Activated T-cell treated with anti-CD3 and anti-CD28 coated beads, Interleukin-2, amount 50 U/mL, for 4 hours (primary cell): ENCODE measurements at regions not wholly inside any gene's neighbourhood (a gene's known extent, or its start where the extent isn't known, plus 50 kb on each side); places are given as distances from the start of the nearest gene placed in this dataset.

ENCODE experiments used
- ATAC-seq, 2 donors: fragments of 200-7000 bp; cut with Tn5 transposase; one replicate each; pipeline ENCODE4 v1.10.0; 2021
- DNase-seq: peaks from one replicate; pipeline ENCODE4 v3.0.0-alpha.2; 2020
- H3K27me3 Mint-ChIP-seq: one replicate; pipeline ENCODE4 v1.8.0; 2021; ENCODE audit warnings: low read depth, mixed read lengths
- H3K36me3 Mint-ChIP-seq: one replicate; pipeline ENCODE4 v1.8.0; 2022; ENCODE audit warnings: mixed read lengths; ENCODE audit not compliant: insufficient read depth
- H3K4me1 Mint-ChIP-seq: one replicate; pipeline ENCODE4 v1.8.0; 2021; ENCODE audit warnings: low read depth, mixed read lengths
- H3K4me3 Mint-ChIP-seq: one replicate; pipeline ENCODE4 v1.8.0; 2021; ENCODE audit warnings: mild to moderate bottlenecking, moderate library complexity, mixed read lengths
- H3K9me3 Mint-ChIP-seq: one replicate; pipeline ENCODE4 v1.8.0; 2021; ENCODE audit warnings: mixed read lengths

DNA sequence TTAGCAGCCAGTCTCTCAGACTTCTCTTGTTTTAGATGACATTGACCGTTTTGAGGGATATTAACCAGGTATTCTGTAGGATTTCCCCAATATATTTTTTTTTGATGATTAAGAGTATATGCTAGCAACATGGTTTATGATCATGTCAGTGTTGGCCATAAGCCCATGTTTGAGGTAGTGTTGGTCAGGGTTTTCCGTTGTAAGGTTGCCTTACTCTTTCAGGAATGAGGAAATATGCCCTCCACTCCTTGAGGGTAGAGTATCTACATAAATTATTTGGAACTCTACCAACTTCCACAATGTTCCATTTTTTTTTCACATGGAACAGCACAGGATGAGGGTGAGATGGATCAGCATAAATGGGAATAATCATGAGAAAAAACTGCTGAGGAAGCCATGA lies 188.4 kb upstream of the PRDM9 start:
- Mint-ChIP-seq H3K36me3 (no peaks in the 10 kb centered on the region), H3K27me3 (no peaks in the 10 kb centered on the region), H3K4me1 (no peaks in the 10 kb centered on the region), H3K4me3 (no peak overlapping the region), H3K9me3 (peaks cover 12% of the 10 kb centered on the region)
- DNase-seq (no peak), ATAC-seq (no peak)

DNA sequence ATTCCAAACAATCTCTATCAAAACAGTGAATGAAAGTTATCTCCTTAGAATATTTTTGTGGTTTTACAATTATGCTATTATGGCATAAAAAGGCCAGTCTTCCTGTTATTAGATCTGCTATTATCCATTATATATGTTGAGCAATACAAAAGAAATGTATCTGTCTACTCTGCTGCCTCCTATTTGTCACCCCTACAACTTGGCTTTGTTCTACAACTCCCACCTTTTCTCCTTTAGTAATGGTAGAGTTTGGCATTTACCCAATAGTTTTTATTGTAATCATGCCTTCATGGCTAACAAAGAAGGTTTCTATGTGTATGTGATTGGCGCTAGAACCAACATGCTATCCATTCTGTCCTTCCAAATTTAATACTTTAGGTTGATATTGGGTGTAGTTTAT lies 189.2 kb upstream of the PRDM9 start:
- H3K27me3 Mint-ChIP-seq: no peaks in the 10 kb centered on the region
- H3K9me3 Mint-ChIP-seq: peaks cover 12% of the 10 kb centered on the region
- DNase-seq: no peak
- no peak overlapping the region for H3K4me3 Mint-ChIP-seq
- no peaks in the 10 kb centered on the region for H3K4me1 Mint-ChIP-seq
- no peaks in the 10 kb centered on the region for H3K36me3 Mint-ChIP-seq
- no peak for ATAC-seq

DNA sequence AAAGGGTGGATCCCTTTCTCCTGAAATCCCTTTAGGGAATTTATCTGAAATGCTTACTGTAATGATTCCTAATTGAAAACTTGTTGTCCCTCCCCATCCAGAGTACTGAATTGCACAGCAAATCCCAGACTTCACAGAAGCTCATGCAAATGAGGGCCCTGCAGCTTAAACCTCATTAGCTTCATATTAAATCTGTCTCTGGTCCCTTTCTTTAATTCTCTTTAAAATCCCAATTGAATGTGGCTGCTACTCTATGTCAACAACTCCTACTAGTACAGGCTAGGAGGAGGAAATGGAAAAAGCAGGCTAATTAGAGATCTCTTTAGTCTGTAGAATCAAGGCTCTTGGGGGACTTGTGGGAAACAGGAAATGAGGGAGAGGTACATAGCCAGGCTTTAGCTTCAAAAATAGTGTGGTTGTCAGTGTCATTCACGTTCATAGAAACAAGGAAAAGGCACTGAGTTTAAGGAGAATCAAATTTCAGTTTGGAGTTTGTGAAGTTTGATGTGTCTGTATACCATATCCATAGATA lies 191.3 kb upstream of the PRDM9 start:
- no peaks in the 10 kb centered on the region for H3K36me3 Mint-ChIP-seq
- ATAC-seq: no peak
- peaks cover 13% of the 10 kb centered on the region for H3K9me3 Mint-ChIP-seq
- H3K27me3 Mint-ChIP-seq: no peaks in the 10 kb centered on the region
- no peak for DNase-seq
- H3K4me1 Mint-ChIP-seq: no peaks in the 10 kb centered on the region
- no peak overlapping the region for H3K4me3 Mint-ChIP-seq

DNA sequence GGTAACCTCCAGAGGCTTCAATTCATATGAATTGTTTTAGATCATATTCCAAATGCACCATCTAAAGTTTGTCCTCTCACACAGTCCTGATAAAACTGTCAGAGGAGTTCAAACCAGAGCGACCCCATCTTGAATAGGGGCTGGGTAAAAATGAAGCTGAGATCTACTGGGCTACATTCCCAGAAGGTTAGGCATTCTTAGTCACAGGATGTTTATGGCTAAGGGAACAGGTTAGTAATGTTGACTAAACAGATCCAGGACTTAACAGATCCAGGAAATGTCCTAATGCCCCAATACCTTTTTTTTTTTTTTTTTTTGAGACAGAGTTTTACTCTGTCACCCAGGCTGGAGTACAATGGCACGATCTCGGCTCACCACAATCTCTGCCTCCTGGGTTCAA lies 192.6 kb upstream of the PRDM9 start:
- H3K36me3 Mint-ChIP-seq: no peaks in the 10 kb centered on the region
- peaks cover 13% of the 10 kb centered on the region for H3K9me3 Mint-ChIP-seq
- DNase-seq (no peak), ATAC-seq (no peak)
- H3K4me1 Mint-ChIP-seq: no peaks in the 10 kb centered on the region
- H3K4me3 Mint-ChIP-seq: no peak overlapping the region
- no peaks in the 10 kb centered on the region for H3K27me3 Mint-ChIP-seq

DNA sequence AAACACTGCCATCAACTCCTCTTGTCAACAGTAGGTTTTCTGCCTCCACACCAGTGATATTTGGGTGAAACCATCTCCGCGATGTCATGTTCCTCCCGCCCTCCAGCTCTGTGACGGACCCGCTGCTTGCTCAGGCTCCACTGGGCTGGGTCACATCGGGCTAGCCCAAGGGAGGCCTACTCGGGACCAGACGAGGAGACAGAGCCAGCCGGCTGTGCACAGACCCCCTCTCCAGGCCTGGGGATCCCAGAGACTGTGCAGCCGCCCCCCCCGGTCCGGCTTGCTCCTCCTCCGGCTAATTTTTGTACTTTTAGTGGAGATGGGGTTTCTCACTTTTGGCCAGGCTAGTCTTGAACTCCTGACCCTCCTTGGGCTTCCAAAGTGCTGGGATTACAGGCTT lies 202.4 kb upstream of the PRDM9 start:
- no peaks in the 10 kb centered on the region for H3K36me3 Mint-ChIP-seq
- H3K4me3 Mint-ChIP-seq: no peak overlapping the region
- H3K9me3 Mint-ChIP-seq: peaks cover 26% of the 10 kb centered on the region
- ATAC-seq: no peak
- H3K27me3 Mint-ChIP-seq: no peaks in the 10 kb centered on the region
- no peak for DNase-seq
- H3K4me1 Mint-ChIP-seq: no peaks in the 10 kb centered on the region

DNA sequence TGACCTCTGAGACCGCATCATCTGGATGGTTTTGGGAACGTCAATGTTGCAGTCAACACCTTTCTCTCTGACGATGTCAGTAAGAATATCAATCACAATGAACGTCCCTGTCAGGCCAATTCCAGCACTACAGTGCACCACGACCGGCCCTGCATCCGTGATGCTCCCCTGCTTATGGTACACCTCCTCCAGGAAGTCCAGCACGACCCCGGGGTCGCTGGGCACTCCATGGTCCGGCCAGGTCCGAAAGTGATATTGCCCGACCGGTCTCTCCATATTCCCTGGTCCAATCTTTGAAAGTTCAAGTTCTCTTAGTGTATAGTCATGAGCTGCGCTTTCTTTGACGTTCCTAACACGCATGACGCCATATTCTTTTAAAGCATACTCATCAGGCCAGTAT lies 203.6 kb upstream of the PRDM9 start:
- H3K4me1 Mint-ChIP-seq: no peaks in the 10 kb centered on the region
- H3K4me3 Mint-ChIP-seq: no peak overlapping the region
- ATAC-seq: no peak
- no peaks in the 10 kb centered on the region for H3K36me3 Mint-ChIP-seq
- DNase-seq: no peak
- no peaks in the 10 kb centered on the region for H3K27me3 Mint-ChIP-seq
- H3K9me3 Mint-ChIP-seq: peaks cover 26% of the 10 kb centered on the region

DNA sequence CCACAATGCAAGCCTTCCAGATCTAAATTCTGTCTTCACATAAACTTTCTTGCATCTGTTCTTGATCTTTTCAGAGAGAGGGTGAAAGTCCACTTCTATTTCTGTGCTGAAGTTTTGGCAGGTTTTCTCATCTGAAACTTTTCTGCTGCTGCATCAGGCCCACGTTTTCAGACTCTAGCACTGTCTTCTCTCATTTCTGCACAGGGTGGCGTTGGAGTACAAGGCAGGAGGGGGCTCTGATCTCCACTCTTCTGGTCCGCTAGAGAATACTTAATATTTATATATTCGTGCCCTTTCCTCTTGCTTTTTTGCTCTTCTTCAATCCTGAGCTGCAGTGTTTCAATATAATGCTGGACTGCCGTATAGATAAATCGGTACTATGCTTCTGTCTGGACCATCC lies 204.0 kb upstream of the PRDM9 start:
- Mint-ChIP-seq H3K4me1 (no peaks in the 10 kb centered on the region), H3K27me3 (no peaks in the 10 kb centered on the region), H3K9me3 (peaks cover 26% of the 10 kb centered on the region), H3K36me3 (no peaks in the 10 kb centered on the region), H3K4me3 (no peak overlapping the region)
- DNase-seq: no peak
- no peak for ATAC-seq

DNA sequence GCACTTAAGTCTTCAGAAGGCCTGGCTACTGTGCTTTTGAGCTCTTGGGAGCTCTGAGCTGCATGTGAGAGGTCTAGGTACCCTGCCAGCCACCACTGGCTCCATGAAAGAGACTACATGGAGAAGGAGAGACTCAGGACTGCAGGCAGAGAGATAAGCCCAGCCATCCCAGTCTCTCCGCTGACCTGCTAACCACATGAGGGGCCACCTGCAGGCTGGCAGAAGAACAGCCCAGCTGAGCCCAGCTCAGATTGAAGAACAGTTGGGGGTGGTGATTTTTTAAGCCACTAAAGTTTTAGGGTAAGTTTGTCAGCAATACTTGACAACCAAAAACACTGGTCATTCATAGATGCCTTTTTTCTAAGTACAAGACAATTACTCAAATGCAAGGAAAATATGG lies 205.0 kb upstream of the PRDM9 start:
- Mint-ChIP-seq H3K4me3 (no peak overlapping the region), H3K9me3 (peaks cover 22% of the 10 kb centered on the region), H3K27me3 (no peaks in the 10 kb centered on the region), H3K4me1 (no peaks in the 10 kb centered on the region), H3K36me3 (no peaks in the 10 kb centered on the region)
- ATAC-seq (no peak), DNase-seq (no peak)

DNA sequence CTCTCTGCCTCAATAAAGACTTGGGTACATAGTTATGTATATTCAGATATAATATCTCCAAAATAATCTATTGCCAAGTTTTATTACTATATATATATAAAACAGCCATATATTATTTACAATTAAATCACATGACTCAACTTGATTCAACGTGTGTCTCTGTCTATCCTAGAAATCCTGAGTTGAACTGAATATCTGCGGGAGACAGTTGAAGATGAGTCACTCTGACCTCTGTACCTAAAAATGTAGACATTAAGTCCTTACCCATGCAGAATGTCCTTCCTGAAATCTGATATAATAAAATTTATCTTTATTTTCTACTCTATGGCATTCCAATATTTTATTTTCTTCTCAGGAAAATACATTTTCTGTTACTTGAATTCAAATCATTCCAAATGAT lies 218.2 kb upstream of the PRDM9 start:
- H3K4me1 Mint-ChIP-seq: no peaks in the 10 kb centered on the region
- ATAC-seq: no peak
- H3K4me3 Mint-ChIP-seq: no peak overlapping the region
- H3K9me3 Mint-ChIP-seq: peaks cover 27% of the 10 kb centered on the region
- H3K27me3 Mint-ChIP-seq: no peaks in the 10 kb centered on the region
- DNase-seq: no peak
- no peaks in the 10 kb centered on the region for H3K36me3 Mint-ChIP-seq

DNA sequence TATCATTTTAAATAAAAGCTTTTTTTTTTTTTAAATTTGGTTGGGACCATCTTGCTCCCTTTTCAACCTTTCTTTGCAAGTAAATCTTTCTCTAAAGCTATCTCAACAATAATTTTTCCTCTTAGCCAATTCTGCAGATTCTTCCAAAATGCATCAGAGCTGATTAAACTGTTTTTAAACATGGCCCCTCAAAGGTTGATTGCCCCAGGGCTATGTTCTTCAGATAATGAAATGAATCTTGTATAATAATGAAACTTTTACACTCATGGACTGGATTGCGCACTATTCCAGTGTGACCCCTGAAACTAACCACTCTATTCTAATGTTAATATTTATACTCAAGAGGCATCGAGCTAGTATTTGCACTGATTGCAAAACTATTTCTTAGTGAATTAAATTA lies 222.8 kb upstream of the PRDM9 start:
- ATAC-seq (no peak), DNase-seq (no peak)

DNA sequence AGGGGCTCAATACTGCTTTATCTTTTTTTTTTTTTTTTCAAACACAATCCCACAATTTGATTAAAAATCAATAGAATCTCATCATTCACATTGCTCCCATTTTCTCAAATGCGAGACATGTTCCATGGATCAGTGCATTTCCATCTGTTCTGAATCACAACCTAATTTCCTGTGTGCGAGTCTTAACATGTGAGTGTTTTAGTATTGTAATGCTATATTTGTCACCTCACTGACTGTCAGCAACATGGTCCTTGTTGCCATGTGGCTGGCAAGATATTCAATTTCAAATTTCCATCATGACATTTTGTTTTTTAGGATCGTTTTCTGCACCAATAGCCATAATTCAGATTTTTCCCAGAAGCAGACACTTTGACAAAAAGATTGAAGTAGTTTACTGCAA lies 233.2 kb upstream of the PRDM9 start:
- Mint-ChIP-seq H3K27me3 (no peaks in the 10 kb centered on the region), H3K36me3 (no peaks in the 10 kb centered on the region), H3K9me3 (peaks cover 14% of the 10 kb centered on the region), H3K4me1 (no peaks in the 10 kb centered on the region), H3K4me3 (no peak overlapping the region)
- no peak for ATAC-seq
- DNase-seq: no peak

More for the DNA sequence above, 222.8 kb upstream of the PRDM9 start:
- H3K9me3 Mint-ChIP-seq: peaks cover 15% of the 10 kb centered on the region
- no peaks in the 10 kb centered on the region for H3K4me1 Mint-ChIP-seq
- no peaks in the 10 kb centered on the region for H3K27me3 Mint-ChIP-seq
- H3K36me3 Mint-ChIP-seq: no peaks in the 10 kb centered on the region
- no peak overlapping the region for H3K4me3 Mint-ChIP-seq

DNA sequence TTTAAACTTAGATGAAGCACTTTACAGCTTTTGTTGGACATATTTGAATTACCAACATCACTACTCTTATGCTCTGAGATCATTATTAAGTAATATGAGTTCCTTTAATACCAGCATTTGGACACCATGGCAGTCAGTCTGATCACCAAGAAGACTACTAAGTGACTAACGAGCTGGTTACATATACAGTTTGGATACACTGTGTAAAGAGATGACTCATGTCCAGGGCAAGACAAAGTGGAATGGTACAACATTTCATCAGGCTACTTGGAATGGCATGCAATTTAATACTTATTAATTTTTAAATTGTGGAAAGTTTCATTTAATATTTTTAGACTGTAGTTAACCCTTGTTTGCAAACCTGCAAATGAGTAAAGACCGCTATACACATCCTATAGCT lies 237.4 kb upstream of the PRDM9 start:
- DNase-seq (no peak), ATAC-seq (no peak)
- H3K4me1 Mint-ChIP-seq: no peaks in the 10 kb centered on the region
- no peak overlapping the region for H3K4me3 Mint-ChIP-seq
- H3K9me3 Mint-ChIP-seq: no peaks in the 10 kb centered on the region
- no peaks in the 10 kb centered on the region for H3K36me3 Mint-ChIP-seq
- H3K27me3 Mint-ChIP-seq: no peaks in the 10 kb centered on the region

DNA sequence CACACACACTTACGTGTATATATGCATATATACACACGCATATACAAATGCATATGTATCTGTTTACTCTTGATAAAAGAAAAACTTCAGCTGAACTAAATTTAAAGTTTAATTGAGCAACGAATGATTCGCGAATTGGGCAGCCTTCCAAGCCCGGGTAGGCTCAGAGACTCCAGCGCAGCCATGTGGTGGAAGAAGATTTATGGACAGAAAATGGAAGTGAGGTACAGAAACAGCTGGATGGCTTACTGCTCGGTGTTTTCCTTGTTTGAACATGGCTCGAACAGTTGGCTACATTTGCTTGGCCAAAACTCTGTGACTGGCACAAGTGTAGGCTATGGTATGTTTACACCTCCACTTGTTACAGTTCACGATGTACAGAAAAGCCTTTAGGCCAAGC lies 239.3 kb upstream of the PRDM9 start:
- no peaks in the 10 kb centered on the region for H3K9me3 Mint-ChIP-seq
- no peak overlapping the region for H3K4me3 Mint-ChIP-seq
- H3K27me3 Mint-ChIP-seq: no peaks in the 10 kb centered on the region
- H3K4me1 Mint-ChIP-seq: no peaks in the 10 kb centered on the region
- DNase-seq: no peak
- ATAC-seq: no peak
- no peaks in the 10 kb centered on the region for H3K36me3 Mint-ChIP-seq

DNA sequence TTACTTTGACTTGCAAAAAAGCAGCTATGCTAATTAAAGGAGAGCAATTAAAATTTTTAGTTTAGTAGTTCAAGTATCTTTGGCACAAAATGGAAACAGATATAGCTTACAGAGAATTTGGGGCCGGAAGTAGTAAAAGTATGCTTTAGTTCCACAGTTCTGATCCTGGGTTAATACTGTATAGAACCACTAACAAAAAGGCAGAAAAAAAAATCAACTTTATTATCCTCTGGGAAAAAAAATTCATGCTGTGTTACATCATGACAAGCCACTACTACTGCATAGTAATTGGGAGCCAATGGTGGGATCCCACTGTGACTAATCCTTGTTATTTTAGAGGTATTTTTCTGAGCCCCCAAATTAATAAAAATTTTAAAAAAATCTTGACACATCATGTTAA lies 246.8 kb upstream of the PRDM9 start:
- no peaks in the 10 kb centered on the region for H3K36me3 Mint-ChIP-seq

DNA sequence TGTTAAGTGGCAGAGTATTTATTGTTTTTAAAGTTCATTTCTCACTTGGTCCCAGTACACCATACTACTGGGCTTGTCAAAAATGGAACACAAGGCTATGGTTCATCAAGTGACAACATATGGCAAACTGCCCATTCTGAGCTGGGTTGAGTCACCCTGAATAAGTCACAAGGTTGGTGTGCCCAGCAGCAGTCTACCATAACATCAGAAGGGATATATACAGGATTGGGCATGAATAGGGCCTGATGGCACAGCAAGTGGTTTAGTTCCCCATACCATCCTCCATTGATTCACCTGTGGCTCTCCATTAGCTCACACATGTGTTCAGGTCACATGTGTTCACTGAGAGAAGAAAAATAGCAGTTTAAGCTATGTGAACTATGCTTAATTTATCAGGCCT lies 249.8 kb upstream of the PRDM9 start:
- no peaks in the 10 kb centered on the region for H3K4me1 Mint-ChIP-seq
- no peaks in the 10 kb centered on the region for H3K36me3 Mint-ChIP-seq
- H3K9me3 Mint-ChIP-seq: peaks cover 14% of the 10 kb centered on the region
- DNase-seq (no peak), ATAC-seq (no peak)
- no peaks in the 10 kb centered on the region for H3K27me3 Mint-ChIP-seq
- H3K4me3 Mint-ChIP-seq: no peak overlapping the region

More for the DNA sequence above, 246.8 kb upstream of the PRDM9 start:
- Mint-ChIP-seq H3K4me3 (no peak overlapping the region), H3K9me3 (peaks cover 8% of the 10 kb centered on the region), H3K27me3 (no peaks in the 10 kb centered on the region), H3K4me1 (no peaks in the 10 kb centered on the region)
- no peak for DNase-seq
- ATAC-seq: no peak

DNA sequence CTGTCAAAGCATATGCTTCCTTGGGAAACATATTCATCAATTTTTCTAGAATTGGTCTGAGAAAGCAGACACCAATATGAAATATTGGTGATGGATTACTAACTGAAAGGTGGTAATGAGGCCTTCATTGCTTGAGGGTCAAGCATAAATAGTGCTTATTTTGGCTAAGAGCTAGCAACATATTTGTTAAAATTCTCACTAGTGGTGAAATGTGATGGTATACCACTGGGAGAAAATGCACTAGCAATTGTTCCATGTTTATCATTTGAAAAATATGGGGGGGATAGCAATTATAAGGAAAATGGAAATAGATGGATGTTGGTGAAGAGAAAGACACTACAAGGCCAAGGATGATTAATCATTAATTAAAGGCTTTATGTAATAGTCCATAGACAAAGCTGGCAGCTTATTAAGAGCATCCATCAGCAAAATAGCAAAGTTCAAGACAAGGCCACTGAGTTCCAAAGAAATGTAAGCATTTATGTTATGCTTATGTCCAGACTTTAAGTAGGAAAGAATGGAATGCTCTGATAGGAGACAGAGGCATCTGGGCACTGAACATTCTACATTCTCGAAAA lies 253.7 kb upstream of the PRDM9 start:
- Mint-ChIP-seq H3K27me3 (no peaks in the 10 kb centered on the region), H3K9me3 (peaks cover 14% of the 10 kb centered on the region), H3K36me3 (no peaks in the 10 kb centered on the region), H3K4me3 (no peak overlapping the region), H3K4me1 (no peaks in the 10 kb centered on the region)
- ATAC-seq (no peak), DNase-seq (no peak)
